Fibroblast of gingiva (primary cell): ENCODE measurements at regions not wholly inside any gene's neighbourhood (a gene's known extent, or its start where the extent isn't known, plus 50 kb on each side); places are given as distances from the start of the nearest gene placed in this dataset.
"Not testable (repeated sequence)": the region's sequence is repeated elsewhere in the genome, so short reads cannot be mapped to it uniquely, and the experiment has no call there.

ENCODE experiments used
- DNase-seq: peaks from one replicate; pipeline ENCODE4 v3.0.0-alpha.2; 2011; ENCODE audit warnings: low read depth

GRCh38 chr11:93032580-93032979, 63.1 kb downstream of the MTNR1B start:
- no peak for DNase-seq

- DNase-seq = no peak
Observed at GRCh38 chr11:93033093-93033492, 63.6 kb downstream of the MTNR1B start.

GRCh38 chr11:93034031-93034722, 64.7 kb downstream of the MTNR1B start:
- no peak for DNase-seq

GRCh38 chr11:93034723-93035039, 65.2 kb downstream of the MTNR1B start:
- DNase-seq = no peak

GRCh38 chr11:93038521-93038920, 69.1 kb downstream of the MTNR1B start:
- DNase-seq = no peak

- peak; percentile 32 for DNase-seq
Observed at GRCh38 chr11:93039531-93040240, 70.2 kb downstream of the MTNR1B start.

GRCh38 chr11:93041682-93042081, 72.2 kb downstream of the MTNR1B start:
- DNase-seq = no peak

GRCh38 chr11:93043186-93043585, 73.7 kb downstream of the MTNR1B start:
- DNase-seq = not testable (repeated sequence)

- DNase-seq = no peak
Observed at GRCh38 chr11:93049740-93050139, 80.3 kb downstream of the MTNR1B start.

- peak; percentile 60 for DNase-seq
Observed at GRCh38 chr11:93051186-93051585, 81.7 kb downstream of the MTNR1B start.

GRCh38 chr11:93053864-93054263, 84.4 kb downstream of the MTNR1B start:
- DNase-seq = no peak

GRCh38 chr11:93054279-93054678, 84.8 kb downstream of the MTNR1B start:
- no peak for DNase-seq

- peak; percentile 94 for DNase-seq
Observed at GRCh38 chr11:93054881-93055280, 85.4 kb downstream of the MTNR1B start.

GRCh38 chr11:93059117-93059957, 89.9 kb downstream of the MTNR1B start:
- peak; percentile 58 for DNase-seq

GRCh38 chr11:93063086-93063485, 93.6 kb downstream of the MTNR1B start:
- DNase-seq = no peak

- DNase-seq = not testable (repeated sequence)
Observed at GRCh38 chr11:93065074-93065674, 95.7 kb downstream of the MTNR1B start.

GRCh38 chr11:93067881-93068390, 98.5 kb downstream of the MTNR1B start:
- no peak for DNase-seq

GRCh38 chr11:93072229-93072914, 102.9 kb downstream of the MTNR1B start:
- no peak for DNase-seq

GRCh38 chr11:93073026-93073425, 103.6 kb downstream of the MTNR1B start:
- no peak for DNase-seq

GRCh38 chr11:93073508-93074280, 104.2 kb downstream of the MTNR1B start:
- DNase-seq = no peak

GRCh38 chr11:93074352-93074751, 104.9 kb downstream of the MTNR1B start:
- DNase-seq = no peak
